ENCODE measurements at regions not wholly inside any gene's neighbourhood (a gene's known extent, or its start where the extent isn't known, plus 50 kb on each side); places are given as distances from the start of the nearest gene placed in this dataset.

GRCh38 chr12:62069976-62070375 lies 190.2 kb upstream of the USP15 start:
- Histone ChIP-seq H3K56ac (replicated peaks; ENCODE audit: insufficient read length, low read depth, low read length) (no peak overlapping the region), H2BK15ac (ENCODE audit: low read length) (no peak overlapping the region), H2BK20ac (ENCODE audit: low read length) (no peak overlapping the region), H3K27me3 (replicated peaks in 1 of 4; ENCODE audit: control insufficient read depth in 3 of 4, extremely low read depth in 1 of 4, insufficient read depth in 3 of 4, low read length in 3 of 4) (no peaks in the 10 kb centered on the region), H3K4ac (replicated peaks; ENCODE audit: insufficient read length, low read depth, low read length) (no peak overlapping the region), H3K4me1 (replicated peaks in 1 of 4; ENCODE audit: control insufficient read depth in 3 of 4, insufficient read depth in 4 of 4, low read length in 3 of 4) (0 out of 7 replicates have a peak, but pooled peaks cover 0 to 2% (median 0%) of the 10 kb centered on the region in 4 experiments), H2BK5ac (ENCODE audit: low read depth, low read length) (no peak overlapping the region), H3K36me3 (ENCODE audit: control insufficient read depth in 2 of 4, insufficient read depth in 4 of 4, low read length in 3 of 4) (no peaks in the 10 kb centered on the region), H4K8ac (ENCODE audit: extremely low read depth, insufficient read depth, low read length) (no peak overlapping the region), H3K27ac (ENCODE audit: low read depth, low read length) (no peak overlapping the region), H3K14ac (ENCODE audit: insufficient read length) (no peak overlapping the region), H4K20me1 (replicated peaks in 1 of 2; ENCODE audit: control insufficient read depth in 1 of 2, insufficient read depth in 2 of 2, low read length in 2 of 2) (no peaks in the 10 kb centered on the region), H3K79me1 (ENCODE audit: low read depth, low read length) (no peaks in the 10 kb centered on the region), H2AFZ (ENCODE audit: low read length) (no peak overlapping the region), H4K5ac (ENCODE audit: insufficient read length, low read depth, low read length) (no peak overlapping the region), H2AK5ac (ENCODE audit: low read depth, low read length) (no peak overlapping the region), H4K91ac (replicated peaks; ENCODE audit: insufficient read length, low read length) (no peak overlapping the region), H3K23me2 (ENCODE audit: low read depth, low read length) (no peaks in the 10 kb centered on the region), H3K9ac (replicated peaks in 1 of 4; ENCODE audit: extremely low read depth in 1 of 4, low read depth in 3 of 4, low read length in 3 of 4) (no peak overlapping the region), H2BK120ac (replicated peaks; ENCODE audit: low read depth, low read length) (no peak overlapping the region), H3K79me2 (ENCODE audit: control insufficient read depth in 1 of 2, insufficient read depth in 2 of 2, low read length in 2 of 2) (no peaks in the 10 kb centered on the region), H3K9me3 (ENCODE audit: insufficient read depth in 2 of 2, low read depth in 1 of 2, low read length in 1 of 2) (no peaks in the 10 kb centered on the region), H2BK12ac (ENCODE audit: low read depth, low read length) (no peak overlapping the region), H3K18ac (ENCODE audit: extremely low read depth, low read length) (no peak overlapping the region), H3K4me3 (ENCODE audit: extremely low read depth in 1 of 4, insufficient read depth in 2 of 4, low read depth in 3 of 4, low read length in 4 of 4) (no peak overlapping the region), H3K23ac (ENCODE audit: insufficient read length) (no peak overlapping the region), H3K4me2 (ENCODE audit: insufficient read depth in 1 of 2, low read depth in 2 of 2, low read length in 2 of 2) (no peak overlapping the region)
- FAIRE-seq, result no peak
- ChIA-PET POLR2A (ENCODE audit: partially characterized antibody) (no interaction called here), CTCF (ENCODE audit: partially characterized antibody) (interaction anchor here (0.8 to 1.6 kb wide), 3 partner anchors 19 to 140 kb away, joined by 3 to 5 read pairs (median 4); no protein-coding TSS in a partner anchor)
- no peak for DNase-seq (ENCODE audit: low read depth in 1 of 2, low spot score in 2 of 2)
- TF ChIP-seq YY1 (IDR thresholded peaks at IDR 0.05; ENCODE audit: low read depth, low read length) (no peak), SP1 (IDR thresholded peaks at IDR 0.05; ENCODE audit: low read depth, low read length) (no peak), RBBP5 (IDR thresholded peaks at IDR 0.05; ENCODE audit: borderline replicate concordance, low read depth, low read length) (no peak), ASH2L (IDR thresholded peaks at IDR 0.05; ENCODE audit: low read length) (no peak), CBX5 (IDR thresholded peaks at IDR 0.05; ENCODE audit: low read depth, low read length) (no peak), BACH1 (IDR thresholded peaks at IDR 0.05; ENCODE audit: low read length) (no peak), MAFK (IDR thresholded peaks at IDR 0.05; ENCODE audit: low read depth, low read length) (no peak), KDM5A (IDR thresholded peaks at IDR 0.05; ENCODE audit: low read length) (no peak), ZNF274 (IDR thresholded peaks at IDR 0.05; ENCODE audit: borderline replicate concordance, extremely low read depth, low read length) (no peak), SIRT6 (IDR thresholded peaks at IDR 0.05; ENCODE audit: low read length) (no peak), TAF7 (optimal IDR thresholded peaks at IDR 0.05; ENCODE audit: borderline replicate concordance, low read depth, low read length) (no peak), NANOG (IDR thresholded peaks at IDR 0.05; ENCODE audit: insufficient read depth, low read depth, low read length, poor library complexity, severe bottlenecking) (no peak)
